ENCODE measurements at regions not wholly inside any gene's neighbourhood (a gene's known extent, or its start where the extent isn't known, plus 50 kb on each side); places are given as distances from the start of the nearest gene placed in this dataset.
A peak's percentile ranks its signal among the peaks of the same experiment; 100 is the strongest.

DNA sequence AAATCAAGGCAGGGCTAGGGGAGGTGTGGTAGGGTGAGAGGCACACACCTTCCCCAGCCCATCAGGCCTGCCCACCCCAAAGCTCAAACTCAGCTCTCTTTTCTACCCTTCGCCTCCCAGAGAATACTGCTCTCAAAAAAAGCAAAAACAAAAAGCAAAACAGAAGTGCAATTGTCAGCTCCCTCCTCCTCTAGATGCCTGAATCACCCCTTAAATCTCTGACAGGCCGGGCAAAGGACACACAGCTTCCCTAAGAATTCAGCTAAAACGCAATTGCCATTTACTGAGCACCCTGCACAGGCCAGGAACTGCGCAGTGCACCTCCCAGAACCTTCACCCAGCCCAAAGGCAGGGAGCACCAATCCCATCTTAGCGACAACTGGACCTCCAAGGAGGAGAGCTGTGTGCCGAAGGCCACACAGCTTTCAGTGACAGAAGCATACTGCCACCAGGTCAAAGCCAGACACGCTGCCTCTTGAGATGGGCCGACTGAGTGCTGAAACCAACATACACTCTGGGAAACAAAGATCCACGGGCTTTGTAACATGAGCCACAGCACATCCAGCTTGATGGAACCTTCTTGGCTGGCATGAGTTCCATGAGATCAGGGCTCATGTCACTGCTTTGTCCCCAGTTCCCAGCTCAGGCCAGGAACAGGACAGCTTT, 53.4 kb upstream of the STXBP1 start:
- no peak for DNase-seq (ENCODE audit: extremely low read depth, low read depth)
- TF ChIP-seq, protein P1, sequence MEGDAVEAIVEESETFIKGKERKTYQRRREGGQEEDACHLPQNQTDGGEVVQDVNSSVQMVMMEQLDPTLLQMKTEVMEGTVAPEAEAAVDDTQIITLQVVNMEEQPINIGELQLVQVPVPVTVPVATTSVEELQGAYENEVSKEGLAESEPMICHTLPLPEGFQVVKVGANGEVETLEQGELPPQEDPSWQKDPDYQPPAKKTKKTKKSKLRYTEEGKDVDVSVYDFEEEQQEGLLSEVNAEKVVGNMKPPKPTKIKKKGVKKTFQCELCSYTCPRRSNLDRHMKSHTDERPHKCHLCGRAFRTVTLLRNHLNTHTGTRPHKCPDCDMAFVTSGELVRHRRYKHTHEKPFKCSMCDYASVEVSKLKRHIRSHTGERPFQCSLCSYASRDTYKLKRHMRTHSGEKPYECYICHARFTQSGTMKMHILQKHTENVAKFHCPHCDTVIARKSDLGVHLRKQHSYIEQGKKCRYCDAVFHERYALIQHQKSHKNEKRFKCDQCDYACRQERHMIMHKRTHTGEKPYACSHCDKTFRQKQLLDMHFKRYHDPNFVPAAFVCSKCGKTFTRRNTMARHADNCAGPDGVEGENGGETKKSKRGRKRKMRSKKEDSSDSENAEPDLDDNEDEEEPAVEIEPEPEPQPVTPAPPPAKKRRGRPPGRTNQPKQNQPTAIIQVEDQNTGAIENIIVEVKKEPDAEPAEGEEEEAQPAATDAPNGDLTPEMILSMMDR (IDR thresholded peaks at IDR 0.05; ENCODE audit: low read depth, low read length) = no peak

GRCh38 chr9:127559247-127559680, 52.8 kb upstream of the STXBP1 start:
- TF ChIP-seq, protein P1 (IDR thresholded peaks at IDR 0.05; ENCODE audit: low read depth, low read length) = no peak
- no peak for DNase-seq (ENCODE audit: extremely low read depth, low read depth)

DNA sequence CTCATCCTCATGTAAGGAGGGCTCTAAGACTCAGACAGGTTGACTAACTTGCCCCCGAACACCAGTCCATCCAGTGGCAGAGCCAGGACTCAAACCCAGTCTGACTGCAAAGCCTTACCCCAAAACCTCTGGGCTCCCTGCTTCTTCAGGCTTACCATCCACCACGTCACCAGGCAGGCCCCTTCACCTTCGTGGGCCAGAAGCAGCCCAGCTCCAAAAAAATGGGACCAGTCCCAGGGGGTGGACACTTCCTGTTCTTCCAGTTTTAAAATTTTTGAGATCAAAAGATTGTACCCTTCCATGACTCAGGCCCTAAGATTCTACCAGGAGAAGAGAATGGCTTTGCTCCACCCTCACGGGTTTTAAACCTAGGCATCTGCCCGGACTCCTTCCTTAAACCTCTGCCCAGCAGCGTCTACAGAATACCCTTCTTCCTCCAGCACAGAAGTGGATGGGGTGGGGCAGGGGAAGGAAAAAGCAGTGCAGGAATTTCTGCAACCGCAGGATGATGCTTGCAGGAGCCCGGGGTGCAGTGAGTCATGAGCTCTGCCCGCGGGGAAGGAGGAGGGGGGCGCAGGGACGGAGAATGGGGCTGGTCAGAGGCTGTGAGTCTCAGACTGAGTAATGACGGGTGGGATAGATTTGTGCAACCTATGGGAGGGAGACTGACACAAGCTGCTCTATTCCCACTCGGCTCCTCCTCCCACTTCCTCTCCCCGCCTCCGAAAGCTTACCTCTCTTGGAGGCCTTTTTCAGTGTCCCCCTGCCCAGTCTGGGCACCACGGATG, 50.4 kb upstream of the STXBP1 start:
- DNase-seq (ENCODE audit: extremely low read depth, low read depth) = peak; percentile 97
- TF ChIP-seq, protein P1 (IDR thresholded peaks at IDR 0.05; ENCODE audit: low read depth, low read length) = no peak

Data from AG09319 (cell line).